Erythroblast (primary cell): ENCODE measurements at regions not wholly inside any gene's neighbourhood (a gene's known extent, or its start where the extent isn't known, plus 50 kb on each side); places are given as distances from the start of the nearest gene placed in this dataset.

Experiments used
- GATA1 ChIP-seq: IDR thresholded peaks from 2 replicates; pipeline ENCODE4 v1.6.1; 2011; ENCODE audit warnings: low read depth, mild to moderate bottlenecking, control low read depth, low read length, moderate library complexity
- POLR2A ChIP-seq: IDR thresholded peaks from 2 replicates; pipeline ENCODE4 v1.6.1; 2011; ENCODE audit warnings: mild to moderate bottlenecking, low read length

- no peak for TF ChIP-seq POLR2A
- no peak for TF ChIP-seq GATA1
These were observed 65.5 kb upstream of the BHLHE23 start for GRCh38 chr20:63072231-63072791.
